RKO (cell line): ENCODE measurements at regions not wholly inside any gene's neighbourhood (a gene's known extent, or its start where the extent isn't known, plus 50 kb on each side); places are given as distances from the start of the nearest gene placed in this dataset.

Experiments used
- DNase-seq: peaks from one replicate; pipeline ENCODE4 v3.0.0-alpha.2; 2016; ENCODE audit warnings: low spot score

GRCh38 chr3:127033171-127033570, 50.3 kb downstream of the PLXNA1 start:
- DNase-seq = no peak

GRCh38 chr3:127033786-127034185, 50.9 kb downstream of the PLXNA1 start:
- DNase-seq = no peak

GRCh38 chr3:127034195-127034989, 51.5 kb downstream of the PLXNA1 start:
- DNase-seq = no peak

DNA sequence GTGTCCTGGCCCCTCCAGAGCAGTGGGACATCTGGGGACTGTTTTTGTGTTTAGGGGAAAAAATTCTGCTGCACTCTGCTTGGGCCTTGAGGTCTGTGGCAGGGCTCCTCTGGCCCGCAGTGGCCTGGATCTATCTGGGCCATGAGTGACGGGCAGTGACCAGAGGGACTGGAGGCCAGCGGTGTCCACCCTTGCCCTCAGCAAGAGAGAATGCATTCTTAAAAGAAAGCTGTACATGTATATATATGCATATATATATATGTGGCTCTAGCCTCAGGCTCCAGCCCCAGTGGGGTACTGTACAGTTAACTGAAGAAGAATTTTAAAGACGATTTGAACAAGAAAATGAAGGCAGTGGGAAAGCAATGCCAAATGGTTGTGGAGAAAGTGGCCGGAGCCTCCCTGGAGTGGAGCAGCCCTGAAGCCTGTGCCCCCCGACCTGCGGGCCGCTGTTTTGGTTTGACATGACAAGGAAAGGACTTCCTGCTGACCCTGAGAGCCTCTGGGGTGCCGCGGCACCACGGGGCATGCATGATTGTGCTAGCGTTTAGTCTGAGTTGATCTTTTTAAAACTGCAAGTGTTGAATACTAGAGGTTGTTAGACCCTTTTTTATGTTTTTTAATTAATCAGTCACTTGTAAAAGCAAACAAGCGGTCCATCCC, 52.2 kb downstream of the PLXNA1 start:
- DNase-seq = no peak

GRCh38 chr3:127035677-127036076, 52.8 kb downstream of the PLXNA1 start:
- DNase-seq = peak; percentile 50

DNA sequence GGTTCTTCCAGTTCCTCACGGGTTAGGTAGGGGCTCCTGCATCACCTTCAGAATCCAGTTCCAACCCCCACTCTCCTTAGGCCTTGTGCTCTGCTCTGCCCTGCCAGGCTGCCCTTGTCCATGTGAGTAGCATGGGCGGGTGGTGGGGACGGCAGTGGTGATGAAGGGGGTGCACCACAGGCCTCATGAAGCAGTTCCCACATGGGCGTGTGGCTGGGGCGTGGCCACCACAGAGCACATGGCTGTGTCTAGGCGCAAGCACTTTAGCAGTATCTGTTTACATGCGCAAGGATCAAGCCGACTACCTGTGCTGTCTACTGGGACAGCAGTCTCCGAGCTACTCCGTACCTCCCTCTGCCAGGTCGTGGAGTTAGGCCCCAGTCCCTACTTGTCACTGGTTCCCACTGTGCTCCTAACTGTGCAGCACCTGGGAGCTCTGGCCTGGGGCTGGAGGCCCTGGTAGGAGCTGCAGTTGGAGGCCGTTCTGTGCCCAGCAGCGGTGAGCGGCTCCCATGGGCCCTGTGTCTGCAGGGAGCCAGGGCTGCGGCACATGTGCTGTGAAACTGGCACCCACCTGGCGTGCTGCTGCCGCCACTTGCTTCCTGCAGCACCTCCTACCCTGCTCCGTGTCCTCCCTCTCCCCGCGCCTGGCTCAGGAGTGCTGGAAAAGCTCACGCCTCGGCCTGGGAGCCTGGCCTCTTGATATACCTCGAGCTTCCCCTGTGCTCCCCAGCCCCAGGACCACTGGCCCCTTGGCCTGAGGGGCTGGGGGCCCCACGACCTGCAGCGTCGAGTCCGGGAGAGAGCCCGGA, 53.5 kb downstream of the PLXNA1 start:
- DNase-seq = no peak

DNA sequence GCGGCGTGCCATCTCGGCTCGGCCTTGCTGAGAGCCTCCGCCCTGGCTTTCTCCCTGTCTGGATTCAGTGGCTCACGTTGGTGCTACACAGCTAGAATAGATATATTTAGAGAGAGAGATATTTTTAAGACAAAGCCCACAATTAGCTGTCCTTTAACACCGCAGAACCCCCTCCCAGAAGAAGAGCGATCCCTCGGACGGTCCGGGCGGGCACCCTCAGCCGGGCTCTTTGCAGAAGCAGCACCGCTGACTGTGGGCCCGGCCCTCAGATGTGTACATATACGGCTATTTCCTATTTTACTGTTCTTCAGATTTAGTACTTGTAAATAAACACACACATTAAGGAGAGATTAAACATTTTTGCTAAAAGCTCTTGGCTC, 54.1 kb downstream of the PLXNA1 start:
- DNase-seq = no peak

DNA sequence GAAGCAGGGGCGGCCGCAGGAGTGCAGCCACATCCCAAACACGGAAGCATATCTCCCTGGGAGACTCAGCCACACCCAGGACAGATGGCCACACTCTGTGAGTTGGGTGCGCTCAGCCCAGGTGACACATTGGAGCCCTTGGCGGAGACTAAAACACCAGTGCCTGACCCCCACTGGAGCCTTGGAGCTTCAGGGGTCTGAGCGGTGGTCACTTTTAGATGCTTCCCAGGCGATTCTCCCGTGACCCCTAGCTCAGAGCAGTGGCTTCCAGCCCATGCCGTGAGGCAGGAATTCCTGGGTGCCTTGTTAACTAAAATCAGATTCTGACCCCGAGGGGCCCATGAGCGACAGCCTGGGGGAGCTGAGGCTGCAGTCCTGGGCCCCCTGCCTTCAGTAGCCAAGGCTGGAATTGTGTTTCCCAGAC, 54.5 kb downstream of the PLXNA1 start:
- no peak for DNase-seq

GRCh38 chr3:127037971-127038446, 55.1 kb downstream of the PLXNA1 start:
- DNase-seq = no peak

- no peak for DNase-seq
Measured at GRCh38 chr3:127038466-127038865, 55.6 kb downstream of the PLXNA1 start.

- no peak for DNase-seq
Measured at GRCh38 chr3:127038923-127039581, 56.1 kb downstream of the PLXNA1 start.

DNA sequence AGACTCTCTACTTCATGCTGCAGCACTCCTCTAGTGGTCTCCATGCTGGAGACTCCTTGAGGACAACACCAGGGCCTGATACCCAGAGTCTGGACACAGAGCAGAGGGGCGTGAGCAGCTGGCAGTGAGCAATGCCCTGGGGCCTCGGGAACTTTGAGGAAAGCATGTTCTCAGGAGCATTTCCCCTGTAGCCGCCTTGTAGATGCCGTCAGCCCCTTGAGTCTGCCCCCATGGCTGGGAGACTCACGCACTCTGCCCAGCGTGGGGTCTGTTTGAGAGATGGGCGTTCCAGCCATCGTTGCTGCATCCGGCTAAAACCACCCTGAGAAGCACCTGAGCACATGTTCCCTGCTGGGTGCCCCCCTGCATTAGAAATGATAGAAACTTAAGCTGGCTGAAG, 56.8 kb downstream of the PLXNA1 start:
- no peak for DNase-seq

DNA sequence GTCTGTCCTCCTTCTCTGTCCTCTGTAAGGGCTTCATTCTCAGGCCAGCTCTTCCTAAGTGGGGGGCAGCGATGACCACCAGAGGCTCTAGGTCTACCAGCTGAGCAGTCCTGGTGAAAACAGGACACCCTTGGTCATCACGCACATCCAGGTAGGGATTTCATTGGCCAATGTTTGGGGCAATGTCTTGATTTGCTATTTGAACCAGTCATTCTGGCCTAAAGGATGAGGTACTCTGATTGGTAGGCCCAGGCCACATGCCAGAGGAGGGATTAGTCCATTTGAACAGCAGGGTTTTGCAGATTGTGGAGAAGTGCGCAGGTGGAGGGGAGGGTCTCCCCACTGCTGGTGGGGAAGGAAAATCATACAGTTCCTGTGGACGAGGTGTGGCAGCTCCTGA, 57.3 kb downstream of the PLXNA1 start:
- no peak for DNase-seq

GRCh38 chr3:127041264-127041820, 58.4 kb downstream of the PLXNA1 start:
- no peak for DNase-seq

DNA sequence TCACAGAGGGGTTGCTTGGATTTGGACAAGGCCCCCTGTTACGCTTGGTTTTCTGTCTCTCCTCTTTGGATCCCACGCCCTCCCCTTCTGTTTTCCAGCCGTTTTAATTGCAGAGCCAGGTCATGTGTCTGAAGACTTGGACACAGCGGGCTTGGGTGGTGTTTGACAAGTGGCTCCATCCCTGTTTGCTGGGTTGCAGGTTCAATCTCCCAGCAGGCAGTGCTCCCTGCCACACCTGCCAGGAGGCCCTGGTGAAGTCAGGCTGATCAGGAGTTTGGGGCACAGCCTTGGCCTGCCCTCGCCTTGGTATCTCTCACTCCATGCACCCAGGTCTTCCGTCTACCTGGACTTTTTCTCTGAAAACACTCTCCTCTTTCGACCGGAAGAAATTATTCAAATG, 59.0 kb downstream of the PLXNA1 start:
- DNase-seq = no peak

- DNase-seq = no peak
Measured at GRCh38 chr3:127042634-127043033, 59.7 kb downstream of the PLXNA1 start.

DNA sequence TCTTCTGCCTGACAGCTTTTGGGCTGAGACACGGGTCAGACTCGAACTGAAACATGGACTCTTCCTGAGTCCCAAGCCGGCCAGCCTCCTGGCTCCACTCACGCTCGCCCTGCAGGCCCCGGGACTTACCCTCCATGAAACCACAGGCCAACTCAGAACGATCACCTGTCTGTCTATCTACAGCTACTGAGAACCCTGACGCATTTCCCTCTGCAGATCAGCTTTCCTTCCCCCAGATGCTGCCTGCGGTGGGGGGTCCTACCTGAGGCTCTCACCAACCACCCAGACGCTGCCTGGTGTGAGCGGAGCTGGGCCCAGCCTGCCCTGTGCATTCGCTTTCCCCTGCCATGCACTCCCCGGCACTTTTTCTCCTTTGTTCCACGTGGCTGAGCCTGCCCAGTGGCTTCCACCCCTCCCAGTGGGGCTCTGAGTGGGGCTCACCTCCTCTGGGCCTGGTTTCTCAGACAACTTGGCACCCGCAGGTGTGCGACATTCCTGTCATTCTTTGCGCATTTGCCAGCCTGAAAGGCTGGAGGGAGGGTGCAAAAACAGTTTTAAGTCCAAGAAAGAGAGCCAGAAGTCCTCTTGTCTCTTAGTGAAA, 60.2 kb downstream of the PLXNA1 start:
- DNase-seq = no peak

DNA sequence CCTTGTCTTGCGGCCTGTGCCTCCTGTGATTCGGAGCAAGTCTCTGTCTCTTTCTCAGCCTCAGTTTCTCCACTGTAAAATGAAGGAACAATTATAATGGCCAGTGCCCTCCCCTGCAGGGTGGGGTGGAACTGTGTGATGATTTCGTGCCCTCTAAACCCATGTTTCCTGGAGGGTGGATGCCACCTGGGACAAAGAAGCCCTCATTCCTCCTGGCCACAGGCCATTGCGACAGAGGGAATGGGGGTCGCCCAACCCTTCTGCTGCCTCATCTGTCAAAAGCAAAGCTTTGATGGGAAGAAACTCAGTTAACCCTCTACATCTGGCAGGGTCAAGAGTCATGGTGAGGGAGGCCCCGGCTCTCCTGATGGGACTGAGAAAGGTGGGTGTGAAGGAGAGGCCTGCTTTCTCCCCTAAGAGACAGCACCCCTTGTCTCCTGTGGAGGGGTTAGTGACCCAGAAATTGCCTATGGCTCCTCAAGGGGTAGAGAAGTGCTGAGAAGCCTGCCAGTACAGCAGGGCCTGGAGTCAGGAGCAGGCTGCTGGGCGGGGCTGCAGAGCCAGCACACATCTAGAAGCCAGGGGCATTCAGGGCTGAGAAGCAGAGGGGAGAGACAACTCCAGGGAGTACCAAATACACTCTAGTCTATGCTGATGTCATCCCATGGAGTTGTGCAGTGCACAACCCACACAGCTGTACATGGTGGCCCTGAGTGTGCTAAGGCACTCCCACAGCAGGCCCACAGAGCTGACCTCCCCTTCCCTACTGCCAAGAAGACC, 61.0 kb downstream of the PLXNA1 start:
- DNase-seq = no peak

GRCh38 chr3:127044996-127045395, 62.1 kb downstream of the PLXNA1 start:
- DNase-seq = no peak

DNA sequence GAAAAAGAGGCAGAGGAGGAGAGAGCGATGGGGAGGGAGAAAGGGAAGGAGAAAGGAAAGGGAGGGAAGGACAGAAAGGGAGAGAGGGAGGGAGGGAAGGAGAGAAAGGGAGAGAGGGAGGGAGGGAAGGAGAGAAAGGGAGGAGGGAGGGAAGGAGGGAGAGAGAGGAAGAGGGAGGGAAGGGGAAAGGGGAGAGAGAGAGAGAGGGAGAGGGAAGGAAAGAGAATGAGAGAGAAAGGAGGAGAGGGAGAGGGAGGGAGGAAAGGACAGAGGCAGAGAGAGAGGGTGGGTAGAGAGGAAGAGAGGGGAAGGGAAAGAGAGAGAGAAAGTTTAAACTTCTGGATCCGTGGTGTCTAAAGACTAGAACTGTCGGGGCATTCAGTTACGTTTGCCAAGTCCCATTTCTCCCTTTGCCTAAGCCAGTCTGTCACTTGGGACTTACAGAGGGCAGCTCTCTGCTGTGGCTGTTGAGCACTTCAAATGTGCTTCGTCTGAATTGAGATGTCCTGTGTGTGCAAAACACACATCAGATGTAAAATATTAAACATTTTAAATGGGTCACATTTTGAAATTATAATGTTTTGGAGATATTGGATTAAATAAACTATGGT, 62.6 kb downstream of the PLXNA1 start:
- DNase-seq = no peak
